CD4-positive, alpha-beta T cell (primary cell): ENCODE measurements at regions not wholly inside any gene's neighbourhood (a gene's known extent, or its start where the extent isn't known, plus 50 kb on each side); places are given as distances from the start of the nearest gene placed in this dataset.

Experiments
- ATAC-seq: fragments of 200-7000 bp; cut with Tn5 transposase; one replicate; pipeline ENCODE4 v1.10.0; 2022; ENCODE audit warnings: mild to moderate bottlenecking; ENCODE audit not compliant: poor library complexity
- CTCF ChIA-PET: fragments of 350-600 bp; sonication (Branson Sonifier 250); formaldehyde crosslinking; loops from one replicate; lab custom pipeline; 2021; ENCODE audit warnings: antibody characterized with exemption, inconsistent platforms; lab: Charles Lee
- POLR2A ChIA-PET: fragments of 350-600 bp; sonication (Branson Sonifier 250); formaldehyde crosslinking; loops from one replicate; lab custom pipeline; 2021; ENCODE audit warnings: antibody characterized with exemption, inconsistent platforms; lab: Charles Lee
- DNase-seq, 14 experiments: peaks; one replicate each; pipeline ENCODE4 v3.0.0-alpha.2; 2013 to 2020; ENCODE audit warnings: mixed read lengths in 2 of 14
- H3K27ac ChIP-seq, 2 donors: one replicate each; pipeline versions ENCODE4 v1.5.1 to v1.7.0; 2013; ENCODE audit warnings: low read length in 2 of 2, low read depth in 1 of 2, mild to moderate bottlenecking in 1 of 2
- H3K27me3 ChIP-seq, 2 experiments: 1 replicate in 1 of 2; 2 replicates in 1 of 2; pipeline versions ENCODE4 v1.6.1 to v1.7.0; 2013; ENCODE audit warnings: low read length in 2 of 2, control low read depth in 1 of 2, mild to moderate bottlenecking in 1 of 2, moderate library complexity in 1 of 2; ENCODE audit not compliant: insufficient read depth in 2 of 2, control insufficient read depth in 1 of 2
- H3K36me3 ChIP-seq: one replicate; pipeline ENCODE4 v1.6.1; 2013; ENCODE audit warnings: low read length, control low read depth; ENCODE audit not compliant: insufficient read depth
- H3K4me1 ChIP-seq: one replicate; pipeline ENCODE4 v1.6.1; 2013; ENCODE audit warnings: low read length, control low read depth; ENCODE audit not compliant: insufficient read depth
- H3K4me3 ChIP-seq: one replicate; pipeline ENCODE4 v1.5.1; 2013; ENCODE audit warnings: mild to moderate bottlenecking, low read length, moderate library complexity
- H3K9me3 ChIP-seq, 2 experiments: 1 replicate in 1 of 2; 2 replicates in 1 of 2; pipeline versions ENCODE4 v1.6.1 to v1.7.0; 2013; ENCODE audit warnings: low read length in 2 of 2, mild to moderate bottlenecking in 2 of 2, control low read depth in 1 of 2, moderate library complexity in 1 of 2; ENCODE audit not compliant: control insufficient read depth in 1 of 2, insufficient read depth in 1 of 2
- H3K27ac Mint-ChIP-seq: one replicate; pipeline ENCODE4 v1.8.0; 2020; ENCODE audit warnings: mixed read lengths
- H3K27me3 Mint-ChIP-seq: one replicate; pipeline ENCODE4 v1.8.0; 2021; ENCODE audit warnings: mixed read lengths
- H3K36me3 Mint-ChIP-seq: one replicate; pipeline ENCODE4 v1.8.0; 2021; ENCODE audit warnings: low read depth, mixed read lengths
- H3K4me1 Mint-ChIP-seq: one replicate; pipeline ENCODE4 v1.8.0; 2021; ENCODE audit warnings: low read depth, mixed read lengths
- H3K4me3 Mint-ChIP-seq: one replicate; pipeline ENCODE4 v1.8.0; 2020; ENCODE audit warnings: mild to moderate bottlenecking, mixed read lengths
- H3K9me3 Mint-ChIP-seq: one replicate; pipeline ENCODE4 v1.8.0; 2020; ENCODE audit warnings: mixed read lengths
- intact Hi-C, 2 experiments: fragments of 100-400 bp; cut with DNase I in 1 of 2; cut with micrococcal nuclease in 1 of 2; formaldehyde crosslinking; loops; one replicate each; pipeline versions ENCODE4 v1.15.1 to v1.9.0; 2023 to 2025; cut with DNase I, micrococcal nuclease
- TF ChIP-seq, protein P1 (sequence below): fragments of 200-600 bp; IDR thresholded peaks from one replicate; pipeline ENCODE4 v1.8.0; 2022; ENCODE audit warnings: antibody characterized with exemption, mild to moderate bottlenecking

DNA sequence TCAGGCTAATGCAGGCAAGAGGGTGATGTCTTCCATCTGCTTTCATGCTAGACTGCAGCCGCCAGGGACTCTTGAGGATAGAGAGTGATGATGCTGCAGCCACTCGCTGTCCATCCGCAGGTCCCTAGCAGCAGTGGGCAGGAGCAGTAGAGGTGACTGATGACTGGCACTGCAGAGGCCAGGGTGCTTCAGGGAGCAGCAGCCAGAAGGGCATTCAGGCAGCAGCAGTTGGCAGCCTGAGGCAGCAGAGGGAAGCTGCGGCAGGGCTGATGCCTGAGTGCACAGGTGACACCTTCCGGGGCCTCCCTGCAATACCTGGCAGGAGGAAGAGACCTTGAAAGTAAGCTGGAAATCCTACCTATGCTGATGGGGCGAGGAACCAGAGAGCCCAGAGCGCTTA, 214.2 kb downstream of the ICOS start:
- Mint-ChIP-seq H3K27ac (no peak overlapping the region), H3K4me3 (no peak overlapping the region), H3K27me3 (peaks cover 15% of the 10 kb centered on the region), H3K4me1 (no peaks in the 10 kb centered on the region), H3K9me3 (no peaks in the 10 kb centered on the region), H3K36me3 (no peaks in the 10 kb centered on the region)
- TF ChIP-seq, protein P1, sequence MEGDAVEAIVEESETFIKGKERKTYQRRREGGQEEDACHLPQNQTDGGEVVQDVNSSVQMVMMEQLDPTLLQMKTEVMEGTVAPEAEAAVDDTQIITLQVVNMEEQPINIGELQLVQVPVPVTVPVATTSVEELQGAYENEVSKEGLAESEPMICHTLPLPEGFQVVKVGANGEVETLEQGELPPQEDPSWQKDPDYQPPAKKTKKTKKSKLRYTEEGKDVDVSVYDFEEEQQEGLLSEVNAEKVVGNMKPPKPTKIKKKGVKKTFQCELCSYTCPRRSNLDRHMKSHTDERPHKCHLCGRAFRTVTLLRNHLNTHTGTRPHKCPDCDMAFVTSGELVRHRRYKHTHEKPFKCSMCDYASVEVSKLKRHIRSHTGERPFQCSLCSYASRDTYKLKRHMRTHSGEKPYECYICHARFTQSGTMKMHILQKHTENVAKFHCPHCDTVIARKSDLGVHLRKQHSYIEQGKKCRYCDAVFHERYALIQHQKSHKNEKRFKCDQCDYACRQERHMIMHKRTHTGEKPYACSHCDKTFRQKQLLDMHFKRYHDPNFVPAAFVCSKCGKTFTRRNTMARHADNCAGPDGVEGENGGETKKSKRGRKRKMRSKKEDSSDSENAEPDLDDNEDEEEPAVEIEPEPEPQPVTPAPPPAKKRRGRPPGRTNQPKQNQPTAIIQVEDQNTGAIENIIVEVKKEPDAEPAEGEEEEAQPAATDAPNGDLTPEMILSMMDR, result no peak
- peaks cover 3% of the 10 kb centered on the region for H3K4me1 ChIP-seq
- ChIA-PET CTCF (interaction anchor here (1.6 kb wide), 1 partner anchor 27 kb away, joined by 3 read pairs; no protein-coding TSS in a partner anchor), POLR2A (no interaction called here)
- intact Hi-C loops, result no loop called here
- H3K27me3 ChIP-seq, result no peaks in the 10 kb centered on the region
- DNase-seq (no peak), ATAC-seq (no peak)
- H3K9me3 ChIP-seq, result no peaks in the 10 kb centered on the region
- H3K36me3 ChIP-seq, result no peaks in the 10 kb centered on the region
- H3K4me3 ChIP-seq, result no peak overlapping the region
- no peak overlapping the region for H3K27ac ChIP-seq

DNA sequence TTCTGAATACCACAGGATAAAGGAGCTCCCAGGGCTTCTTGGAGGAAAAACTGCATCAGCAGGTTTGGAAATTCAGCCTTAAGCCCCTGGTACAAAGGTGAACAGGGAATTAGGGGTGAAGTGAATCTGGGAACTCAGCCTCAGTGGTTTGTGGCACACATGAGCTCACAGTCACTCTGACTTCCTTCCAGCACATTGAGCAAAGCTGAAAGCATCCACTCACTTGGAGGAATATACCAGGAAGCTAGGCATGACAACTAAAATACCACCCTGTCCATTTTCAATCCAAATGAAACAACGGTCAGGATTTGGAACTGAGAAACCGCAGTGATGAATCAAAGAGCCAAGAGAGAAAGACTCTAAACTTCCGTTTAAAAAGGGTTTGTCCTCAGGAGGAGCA, 216.1 kb downstream of the ICOS start:
- no peaks in the 10 kb centered on the region for H3K4me1 Mint-ChIP-seq
- ChIA-PET POLR2A (no interaction called here), CTCF (no interaction called here)
- peaks cover 15% of the 10 kb centered on the region for H3K27me3 Mint-ChIP-seq
- intact Hi-C loops, result no loop called here
- Histone ChIP-seq H3K36me3 (no peaks in the 10 kb centered on the region), H3K9me3 (no peaks in the 10 kb centered on the region), H3K4me1 (no peaks in the 10 kb centered on the region), H3K27ac (no peak overlapping the region), H3K4me3 (no peak overlapping the region), H3K27me3 (no peaks in the 10 kb centered on the region)
- H3K4me3 Mint-ChIP-seq, result no peak overlapping the region
- DNase-seq (no peak), ATAC-seq (no peak)
- no peaks in the 10 kb centered on the region for H3K9me3 Mint-ChIP-seq
- TF ChIP-seq, protein P1, result no peak
- H3K27ac Mint-ChIP-seq, result no peak overlapping the region
- no peaks in the 10 kb centered on the region for H3K36me3 Mint-ChIP-seq

DNA sequence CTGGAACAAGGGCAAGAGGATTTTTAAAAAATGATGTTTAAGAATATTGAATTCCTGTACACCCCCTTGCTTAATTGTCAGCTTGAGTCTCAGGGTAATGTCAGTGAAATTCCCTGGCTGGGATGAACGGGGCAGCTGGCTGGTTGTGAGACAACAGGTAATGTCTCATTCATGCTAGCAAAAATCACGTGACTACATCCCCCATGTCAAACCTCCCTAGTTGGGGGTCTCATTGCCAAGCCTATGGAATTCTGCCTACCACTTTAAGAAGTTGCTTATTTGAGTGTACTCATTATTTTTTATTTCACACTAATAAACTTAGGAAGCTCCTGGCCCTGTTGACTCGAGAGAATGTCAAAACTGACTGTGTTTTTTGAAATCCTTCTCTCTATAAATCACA, 218.3 kb downstream of the ICOS start:
- no peak for ATAC-seq
- peaks cover 0 to 4% of the 10 kb centered on the region in 2 experiments for H3K27me3 ChIP-seq
- TF ChIP-seq, protein P1, result no peak
- Mint-ChIP-seq H3K27me3 (peaks cover 6% of the 10 kb centered on the region), H3K9me3 (no peaks in the 10 kb centered on the region), H3K4me3 (no peak overlapping the region), H3K27ac (no peak overlapping the region), H3K4me1 (no peaks in the 10 kb centered on the region), H3K36me3 (no peaks in the 10 kb centered on the region)
- H3K27ac ChIP-seq, result no peak overlapping the region
- no peak for DNase-seq
- H3K9me3 ChIP-seq, result no peaks in the 10 kb centered on the region
- intact Hi-C loops, result no loop called here
- POLR2A ChIA-PET, result interaction anchor here (1.0 kb wide), 1 partner anchor 71 kb away, joined by 4 read pairs; no protein-coding TSS in a partner anchor
- H3K4me1 ChIP-seq, result no peaks in the 10 kb centered on the region
- CTCF ChIA-PET, result no interaction called here
- no peaks in the 10 kb centered on the region for H3K36me3 ChIP-seq
- no peak overlapping the region for H3K4me3 ChIP-seq
